ENCODE measurements at regions not wholly inside any gene's neighbourhood (a gene's known extent, or its start where the extent isn't known, plus 50 kb on each side); places are given as distances from the start of the nearest gene placed in this dataset.

- TF ChIP-seq CTCF (conservative IDR thresholded peaks at IDR 0.05) = peak; percentile 78
- H3K27ac ChIP-seq = no peak overlapping the region
These were observed 118.4 kb upstream of the WDR17 start for GRCh38 chr4:175947117-175947722.

- H3K27ac ChIP-seq = no peak overlapping the region
- TF ChIP-seq CTCF (conservative IDR thresholded peaks at IDR 0.05) = no peak
These were observed 113.8 kb upstream of the WDR17 start for GRCh38 chr4:175951794-175952193.

- no peak overlapping the region for H3K27ac ChIP-seq
- no peak for TF ChIP-seq CTCF (conservative IDR thresholded peaks at IDR 0.05)
These were observed 112.5 kb upstream of the WDR17 start for GRCh38 chr4:175953116-175953515.

GRCh38 chr4:175953960-175954521 is 111.6 kb upstream of the WDR17 start:
- TF ChIP-seq CTCF (conservative IDR thresholded peaks at IDR 0.05) = 0 out of 2 replicates have a peak, but pooled peaks have one; percentile 7
- no peak overlapping the region for H3K27ac ChIP-seq

- no peak for TF ChIP-seq CTCF (conservative IDR thresholded peaks at IDR 0.05)
- H3K27ac ChIP-seq = no peak overlapping the region
These were observed 111.0 kb upstream of the WDR17 start for GRCh38 chr4:175954685-175955084.

GRCh38 chr4:175961604-175962003 is 104.0 kb upstream of the WDR17 start:
- TF ChIP-seq CTCF (conservative IDR thresholded peaks at IDR 0.05) = no peak

GRCh38 chr4:175970072-175970471 is 95.6 kb upstream of the WDR17 start:
- no peak overlapping the region for H3K27ac ChIP-seq
- TF ChIP-seq CTCF (conservative IDR thresholded peaks at IDR 0.05) = no peak

More at GRCh38 chr4:175961604-175962003, 104.0 kb upstream of the WDR17 start:
- no peak overlapping the region for H3K27ac ChIP-seq
